ENCODE measurements at regions not wholly inside any gene's neighbourhood (a gene's known extent, or its start where the extent isn't known, plus 50 kb on each side); places are given as distances from the start of the nearest gene placed in this dataset.

DNA sequence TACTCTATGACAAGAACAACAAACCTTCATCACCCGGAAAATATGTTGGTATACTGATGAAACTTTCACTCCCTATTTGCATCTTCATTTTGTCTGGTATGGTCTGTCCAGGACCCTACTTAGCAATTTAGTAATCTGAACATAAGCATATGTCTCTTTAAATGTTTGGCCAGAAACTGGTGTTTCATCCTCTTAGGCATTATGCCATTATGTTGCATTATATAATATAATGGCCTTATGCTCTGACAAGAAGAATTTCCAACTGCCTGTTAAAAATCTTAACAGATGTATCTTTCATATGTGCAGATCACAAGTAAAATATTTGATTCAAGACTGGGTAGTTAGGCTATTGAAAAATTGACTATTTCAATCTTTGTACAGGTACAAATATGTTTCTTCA is 610.6 kb upstream of the PRR20A start:
- TF ChIP-seq EZH2 (IDR thresholded peaks at IDR 0.05; ENCODE audit: borderline replicate concordance, insufficient read depth, low read depth, low read length, poor library complexity, severe bottlenecking): no peak
- TF ChIP-seq, protein P1, sequence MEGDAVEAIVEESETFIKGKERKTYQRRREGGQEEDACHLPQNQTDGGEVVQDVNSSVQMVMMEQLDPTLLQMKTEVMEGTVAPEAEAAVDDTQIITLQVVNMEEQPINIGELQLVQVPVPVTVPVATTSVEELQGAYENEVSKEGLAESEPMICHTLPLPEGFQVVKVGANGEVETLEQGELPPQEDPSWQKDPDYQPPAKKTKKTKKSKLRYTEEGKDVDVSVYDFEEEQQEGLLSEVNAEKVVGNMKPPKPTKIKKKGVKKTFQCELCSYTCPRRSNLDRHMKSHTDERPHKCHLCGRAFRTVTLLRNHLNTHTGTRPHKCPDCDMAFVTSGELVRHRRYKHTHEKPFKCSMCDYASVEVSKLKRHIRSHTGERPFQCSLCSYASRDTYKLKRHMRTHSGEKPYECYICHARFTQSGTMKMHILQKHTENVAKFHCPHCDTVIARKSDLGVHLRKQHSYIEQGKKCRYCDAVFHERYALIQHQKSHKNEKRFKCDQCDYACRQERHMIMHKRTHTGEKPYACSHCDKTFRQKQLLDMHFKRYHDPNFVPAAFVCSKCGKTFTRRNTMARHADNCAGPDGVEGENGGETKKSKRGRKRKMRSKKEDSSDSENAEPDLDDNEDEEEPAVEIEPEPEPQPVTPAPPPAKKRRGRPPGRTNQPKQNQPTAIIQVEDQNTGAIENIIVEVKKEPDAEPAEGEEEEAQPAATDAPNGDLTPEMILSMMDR (IDR thresholded peaks at IDR 0.05): no peak

Measured in B cell (primary cell).